ENCODE measurements at regions not wholly inside any gene's neighbourhood (a gene's known extent, or its start where the extent isn't known, plus 50 kb on each side); places are given as distances from the start of the nearest gene placed in this dataset.

GRCh38 chr12:83759906-83760305, 1073.2 kb downstream of the TMTC2 start:
- no peak for TF ChIP-seq CTCF (IDR thresholded peaks at IDR 0.05; ENCODE audit: low read length)
- TF ChIP-seq EZH2 (IDR thresholded peaks at IDR 0.05; ENCODE audit: borderline replicate concordance, low read length) = no peak
